PC-3 (cell line): ENCODE measurements at regions not wholly inside any gene's neighbourhood (a gene's known extent, or its start where the extent isn't known, plus 50 kb on each side); places are given as distances from the start of the nearest gene placed in this dataset.

Experiments
- ATAC-seq: fragments of 200-7000 bp; cut with Tn5 transposase; 2 replicates; pipeline ENCODE4 v1.9.1; 2020; ENCODE audit warnings: mild to moderate bottlenecking, moderate library complexity
- BruUV-seq: library from RNA; stranded (reverse); fragments of 400-500 nt; replicated peaks from 2 replicates; lab custom pipeline; 2021; lab: Mats Ljungman, UMichigan
- CTCF ChIA-PET: fragments of 300-600 bp; sonication (Branson Sonifier 250); formaldehyde crosslinking; loops from one replicate; lab custom pipeline; 2022; ENCODE audit warnings: antibody characterized with exemption; lab: Charles Lee
- POLR2A ChIA-PET: fragments of 300-600 bp; sonication (Branson Sonifier 250); formaldehyde crosslinking; loops from one replicate; lab custom pipeline; 2022; ENCODE audit warnings: antibody characterized with exemption; ENCODE audit not compliant: unreplicated experiment; lab: Charles Lee
- DNase-seq: peaks from one replicate; pipeline ENCODE4 v3.0.0-alpha.2; 2015
- H2AFZ ChIP-seq: fragments of 300-600 bp; sonication (generic); 2 replicates; pipeline ENCODE4 v1.6.0; 2016; ENCODE audit warnings: antibody characterized with exemption, low read length
- H3F3A ChIP-seq: fragments of 300-600 bp; sonication (generic); one replicate; pipeline ENCODE4 v1.6.0; 2017; ENCODE audit warnings: antibody characterized with exemption, low read length, control low read depth, mild to moderate bottlenecking; ENCODE audit not compliant: unreplicated experiment
- H3K27ac ChIP-seq: fragments of 300-600 bp; sonication (generic); 2 replicates; pipeline ENCODE4 v1.5.1; 2016; ENCODE audit warnings: mild to moderate bottlenecking, low read length
- H3K27me3 ChIP-seq: fragments of 300-600 bp; sonication (generic); 2 replicates; pipeline ENCODE4 v1.6.1; 2016; ENCODE audit warnings: low read length, mixed read lengths
- H3K36me3 ChIP-seq: fragments of 300-600 bp; sonication (generic); 2 replicates; pipeline ENCODE4 v1.6.1; 2016; ENCODE audit warnings: low read depth, mixed run types, low read length, mixed read lengths
- H3K4me1 ChIP-seq: fragments of 300-600 bp; sonication (generic); 2 replicates; pipeline ENCODE4 v1.5.1; 2016; ENCODE audit warnings: low read length; ENCODE audit not compliant: insufficient read depth
- H3K4me2 ChIP-seq: fragments of 300-600 bp; sonication (generic); 2 replicates; pipeline ENCODE4 v1.6.0; 2016; ENCODE audit warnings: low read length
- H3K4me3 ChIP-seq: fragments of 300-600 bp; sonication (generic); 2 replicates; pipeline ENCODE4 v1.5.1; 2016; ENCODE audit warnings: mild to moderate bottlenecking, low read length, mixed read lengths
- H3K79me2 ChIP-seq: fragments of 300-600 bp; sonication (generic); 2 replicates; pipeline ENCODE4 v1.6.1; 2017; ENCODE audit warnings: low read length, mixed read lengths
- H3K9ac ChIP-seq: fragments of 300-600 bp; sonication (generic); 2 replicates; pipeline ENCODE4 v1.6.0; 2016; ENCODE audit warnings: mild to moderate bottlenecking, low read length
- H3K9me2 ChIP-seq: fragments of 300-600 bp; sonication (generic); replicated peaks from 2 replicates; pipeline ENCODE4 v1.6.1; 2016; ENCODE audit warnings: mixed run types, low read length, mixed read lengths
- H3K9me3 ChIP-seq: fragments of 300-600 bp; sonication (generic); 2 replicates; pipeline ENCODE4 v1.6.1; 2016; ENCODE audit warnings: low read length, mixed read lengths
- H4K20me1 ChIP-seq: fragments of 300-600 bp; sonication (generic); 2 replicates; pipeline ENCODE4 v1.6.1; 2016; ENCODE audit warnings: low read length, mixed read lengths
- CTCF ChIP-seq: fragments of 300-600 bp; sonication (generic); conservative IDR thresholded peaks from 2 replicates; pipeline ENCODE4 v1.5.1; 2017; ENCODE audit warnings: antibody characterized with exemption, low read depth, mild to moderate bottlenecking, low read length
- EZH2 ChIP-seq: fragments of 300-600 bp; sonication (generic); IDR thresholded peaks from one replicate; pipeline ENCODE4 v1.6.1; 2017; ENCODE audit warnings: antibody characterized with exemption, mild to moderate bottlenecking, low read length; ENCODE audit not compliant: unreplicated experiment
- EZH2phosphoT487 ChIP-seq: fragments of 300-600 bp; sonication (generic); IDR thresholded peaks from 2 replicates; pipeline ENCODE4 v1.6.1; 2018; ENCODE audit warnings: mild to moderate bottlenecking, antibody characterized with exemption, low read length, borderline replicate concordance
- intact Hi-C: fragments of 100-400 bp; cut with micrococcal nuclease; formaldehyde crosslinking; loops from 2 replicates; pipeline ENCODE4 v1.9.0; 2023

GRCh38 chr5:18090177-18090576 is 455.9 kb downstream of the TAF11L14 start:
- no TSS peak for BruUV-seq
- Histone ChIP-seq H3K4me2 (no peak overlapping the region), H3K27me3 (no peaks in the 10 kb centered on the region), H3K27ac (no peak overlapping the region), H2AFZ (no peak overlapping the region), H3F3A (no peaks in the 10 kb centered on the region), H4K20me1 (no peaks in the 10 kb centered on the region), H3K9me3 (no peaks in the 10 kb centered on the region), H3K79me2 (no peaks in the 10 kb centered on the region), H3K9ac (no peak overlapping the region), H3K4me3 (no peak overlapping the region), H3K4me1 (peaks cover 8% of the 10 kb centered on the region; the same call in 1 of the 2 replicates), H3K9me2 (no peaks in the 10 kb centered on the region), H3K36me3 (no peaks in the 10 kb centered on the region)
- DNase-seq = no peak
- intact Hi-C loops = no loop called here
- ATAC-seq = no peak
- POLR2A ChIA-PET = no interaction called here
- TF ChIP-seq EZH2 (no peak), CTCF (no peak), EZH2phosphoT487 (no peak)
- CTCF ChIA-PET = no interaction called here

GRCh38 chr5:18091142-18091541 is 456.9 kb downstream of the TAF11L14 start:
- CTCF ChIA-PET = no interaction called here
- H3K9me3 ChIP-seq = no peaks in the 10 kb centered on the region
- no peaks in the 10 kb centered on the region for H3K79me2 ChIP-seq
- no peak for TF ChIP-seq CTCF
- TF ChIP-seq EZH2phosphoT487 = no peak
- TF ChIP-seq EZH2 = no peak
- no peak overlapping the region for H2AFZ ChIP-seq
- H4K20me1 ChIP-seq = no peaks in the 10 kb centered on the region
- ATAC-seq = no peak
- POLR2A ChIA-PET = no interaction called here
- no peaks in the 10 kb centered on the region for H3K27me3 ChIP-seq
- H3K9ac ChIP-seq = no peak overlapping the region
- no TSS peak for BruUV-seq
- no peaks in the 10 kb centered on the region for H3K9me2 ChIP-seq
- no peak for DNase-seq
- H3F3A ChIP-seq = no peaks in the 10 kb centered on the region
- peaks cover 8% of the 10 kb centered on the region; the same call in 1 of the 2 replicates for H3K4me1 ChIP-seq
- no peak overlapping the region for H3K4me3 ChIP-seq
- no peak overlapping the region for H3K27ac ChIP-seq
- no peak overlapping the region for H3K4me2 ChIP-seq
- no peaks in the 10 kb centered on the region for H3K36me3 ChIP-seq
- intact Hi-C loops = no loop called here

GRCh38 chr5:18091758-18092157 is 457.5 kb downstream of the TAF11L14 start:
- Histone ChIP-seq H3F3A (no peaks in the 10 kb centered on the region), H4K20me1 (no peaks in the 10 kb centered on the region), H3K79me2 (no peaks in the 10 kb centered on the region), H3K9me3 (no peaks in the 10 kb centered on the region), H3K27me3 (no peaks in the 10 kb centered on the region), H3K36me3 (no peaks in the 10 kb centered on the region), H3K27ac (no peak overlapping the region), H2AFZ (no peak overlapping the region), H3K4me1 (peaks cover 8% of the 10 kb centered on the region; the same call in 1 of the 2 replicates), H3K9ac (no peak overlapping the region), H3K9me2 (no peaks in the 10 kb centered on the region), H3K4me2 (no peak overlapping the region), H3K4me3 (no peak overlapping the region)
- ChIA-PET POLR2A (no interaction called here), CTCF (no interaction called here)
- ATAC-seq (peak; percentile 51), DNase-seq (peak; percentile 59)
- BruUV-seq = no TSS peak
- no peak for TF ChIP-seq EZH2phosphoT487
- no peak for TF ChIP-seq EZH2
- no peak for TF ChIP-seq CTCF
- intact Hi-C loops = no loop called here
